ENCODE measurements at regions not wholly inside any gene's neighbourhood (a gene's known extent, or its start where the extent isn't known, plus 50 kb on each side); places are given as distances from the start of the nearest gene placed in this dataset.

DNA sequence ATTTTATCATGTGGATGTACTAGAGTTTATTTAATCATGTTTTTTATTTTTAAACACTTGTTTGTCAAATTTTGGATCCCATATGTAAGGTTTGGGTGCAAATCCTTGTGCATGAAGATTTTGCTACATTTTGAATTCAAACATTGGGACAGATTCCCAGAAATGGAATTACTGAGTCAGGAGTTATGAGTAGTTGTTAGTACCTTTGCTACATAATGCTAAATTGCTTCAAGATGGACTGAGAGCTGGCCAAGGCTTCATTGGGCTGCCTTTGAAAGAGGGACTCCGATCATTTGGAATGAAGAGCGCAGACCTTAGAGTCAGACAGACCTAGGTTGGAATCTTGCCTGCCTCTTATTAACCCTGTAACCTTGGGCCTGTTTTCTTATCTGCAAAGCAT is 154.9 kb upstream of the PWP1 start:
- no peak for DNase-seq

DNA sequence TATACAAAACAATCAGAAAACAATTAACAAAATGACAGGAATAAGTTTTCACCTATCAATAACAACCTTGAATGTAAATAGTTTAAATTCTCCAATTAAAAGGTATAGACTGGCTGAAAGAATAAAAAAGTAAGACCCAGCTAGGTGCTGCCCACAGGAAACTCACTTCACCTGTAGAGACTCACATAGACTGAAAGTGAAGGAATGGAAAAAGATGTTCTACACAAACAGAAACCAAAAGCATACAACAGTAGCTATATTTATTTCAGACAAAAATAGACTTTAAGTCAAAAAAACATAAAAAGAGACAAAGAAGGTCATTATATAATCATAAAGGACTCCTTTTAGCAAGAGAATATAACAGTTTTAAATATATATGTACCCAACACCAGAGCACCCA is 152.4 kb upstream of the PWP1 start:
- DNase-seq: no peak

DNA sequence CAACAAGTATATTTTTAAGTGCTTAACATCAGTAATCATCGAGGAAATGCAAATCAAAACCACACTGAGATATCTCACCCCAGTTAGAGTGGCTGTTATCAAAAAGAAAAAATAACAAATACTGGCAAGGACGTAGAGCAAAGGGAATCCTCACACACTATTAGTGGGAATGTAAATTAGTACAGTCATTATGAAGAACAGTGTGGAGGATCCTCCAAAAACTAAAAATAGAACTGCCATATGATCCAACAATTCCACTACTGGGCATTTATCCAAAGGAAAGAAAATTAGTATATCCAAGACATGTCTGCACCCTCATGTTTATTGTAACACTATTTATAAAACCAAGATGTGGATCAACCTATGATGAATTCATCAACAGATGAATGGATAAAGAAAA is 149.0 kb upstream of the PWP1 start:
- no peak for DNase-seq

DNA sequence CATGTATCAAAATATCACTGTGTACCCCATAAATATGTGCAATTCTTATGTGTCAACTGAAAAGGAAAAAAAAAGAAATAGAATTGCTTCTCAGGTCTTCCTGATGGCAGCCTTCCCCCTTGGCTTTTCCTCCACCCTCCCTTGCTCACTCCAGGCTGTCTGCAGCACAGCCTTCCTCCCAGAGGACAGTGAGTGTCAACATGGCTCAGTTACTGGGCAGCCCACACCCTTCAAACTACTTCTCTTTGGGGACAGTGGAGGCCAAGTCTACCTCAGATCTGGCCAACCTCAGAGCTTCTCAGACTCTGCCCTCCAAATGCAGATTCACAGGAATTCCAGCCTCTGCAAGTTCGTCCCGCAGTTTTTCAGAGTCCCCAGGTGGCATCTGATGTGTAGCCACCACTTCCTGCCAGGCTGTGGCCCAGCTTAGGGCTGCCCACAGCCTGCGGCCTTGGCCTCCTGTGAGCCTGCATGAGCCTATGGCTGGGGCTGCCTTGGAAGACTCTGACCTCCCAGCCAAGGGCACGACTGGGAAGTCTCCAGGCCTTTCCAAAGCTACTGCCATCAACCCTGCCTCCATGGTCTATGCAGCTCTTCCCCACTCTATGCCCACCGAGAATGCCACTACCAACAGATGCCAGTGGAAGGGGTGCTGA is 148.0 kb upstream of the PWP1 start:
- DNase-seq: no peak

DNA sequence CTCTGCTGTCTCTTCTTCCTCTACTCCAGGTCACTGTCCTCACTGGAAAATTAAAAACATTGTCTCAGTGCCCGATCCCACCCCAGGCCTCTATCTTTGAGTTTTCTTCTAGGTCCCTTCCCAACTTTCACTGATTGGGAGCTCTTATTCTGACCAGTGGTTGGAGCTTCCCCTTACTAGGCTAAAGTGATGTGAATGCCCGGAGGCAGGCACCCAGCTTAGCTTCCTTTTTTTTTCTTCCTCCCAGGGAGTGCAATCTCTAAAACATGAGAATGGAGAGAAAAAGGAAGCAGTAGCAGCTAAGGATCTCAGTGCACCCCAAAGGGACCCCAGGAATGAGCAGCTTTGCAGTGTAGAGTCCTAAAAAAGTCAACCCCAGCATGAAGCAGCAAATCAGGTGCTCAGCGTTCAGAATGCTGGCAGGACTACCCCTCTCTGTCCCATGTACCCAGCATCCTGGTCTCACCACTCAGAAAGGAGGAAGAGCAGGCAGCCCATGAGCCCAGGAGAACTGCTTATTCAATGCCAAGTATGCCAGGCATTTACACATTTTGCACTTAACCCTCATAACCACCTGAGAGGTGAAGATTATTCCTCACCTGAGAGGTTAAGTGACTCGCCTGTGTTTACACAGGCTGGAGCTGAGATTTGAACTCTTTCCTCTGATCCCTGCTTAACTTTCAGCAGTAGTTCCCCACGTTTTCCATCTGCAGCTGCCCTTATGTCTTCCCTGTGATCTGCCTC is 146.2 kb upstream of the PWP1 start:
- no peak for DNase-seq

DNA sequence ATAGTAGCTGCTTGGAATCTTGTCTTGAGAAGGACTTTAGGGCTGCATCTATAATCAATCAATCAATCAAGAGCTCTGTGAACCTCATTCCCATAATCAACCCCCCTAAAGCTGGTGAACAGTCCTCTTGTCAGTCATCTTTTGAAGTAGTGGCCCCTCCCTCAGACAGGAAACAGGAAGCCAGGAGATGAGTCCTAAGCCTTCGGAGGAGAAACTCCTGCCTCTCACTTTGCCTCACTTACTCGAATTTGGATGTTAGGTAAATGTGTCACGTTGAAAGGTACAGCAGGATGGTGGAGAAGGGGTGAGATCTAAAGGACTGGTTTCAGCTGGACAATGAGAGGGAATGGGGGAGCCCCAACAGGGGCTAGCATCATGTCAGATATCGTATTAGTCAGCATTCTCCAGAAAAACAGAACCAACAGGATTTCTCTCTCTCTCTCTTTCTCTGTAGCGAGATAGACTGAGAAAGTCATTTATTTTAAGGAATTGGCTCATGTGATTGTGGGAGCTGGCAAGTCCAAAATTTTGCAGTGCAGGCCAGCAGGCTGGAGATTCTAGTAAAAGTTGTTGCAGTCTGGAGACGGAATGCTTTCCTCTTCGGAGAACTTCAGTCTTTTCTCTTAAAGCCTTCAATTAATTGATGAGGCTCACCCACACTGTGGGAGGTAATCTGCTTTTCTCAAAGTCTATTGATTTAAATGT is 144.4 kb upstream of the PWP1 start:
- no peak for DNase-seq

DNA sequence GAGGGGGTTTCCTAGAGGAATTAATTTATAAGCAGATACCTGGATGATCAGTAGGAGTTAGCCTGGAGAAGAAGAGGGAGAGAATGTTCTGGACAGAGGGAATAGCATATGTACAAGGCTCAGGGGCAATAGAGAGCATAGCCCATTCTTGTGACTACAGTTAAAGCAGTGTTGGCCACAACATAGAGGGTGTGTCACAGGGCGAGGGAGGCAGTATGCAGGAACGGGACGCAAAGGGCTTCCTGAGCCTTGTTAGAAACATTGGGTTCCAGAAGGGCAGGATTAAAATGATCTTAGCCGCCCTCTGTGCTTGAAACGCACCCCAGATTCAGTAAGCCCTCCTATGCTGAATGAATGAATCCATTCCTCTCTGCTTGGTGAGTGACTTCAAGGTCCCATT is 142.2 kb upstream of the PWP1 start:
- no peak for DNase-seq

DNA sequence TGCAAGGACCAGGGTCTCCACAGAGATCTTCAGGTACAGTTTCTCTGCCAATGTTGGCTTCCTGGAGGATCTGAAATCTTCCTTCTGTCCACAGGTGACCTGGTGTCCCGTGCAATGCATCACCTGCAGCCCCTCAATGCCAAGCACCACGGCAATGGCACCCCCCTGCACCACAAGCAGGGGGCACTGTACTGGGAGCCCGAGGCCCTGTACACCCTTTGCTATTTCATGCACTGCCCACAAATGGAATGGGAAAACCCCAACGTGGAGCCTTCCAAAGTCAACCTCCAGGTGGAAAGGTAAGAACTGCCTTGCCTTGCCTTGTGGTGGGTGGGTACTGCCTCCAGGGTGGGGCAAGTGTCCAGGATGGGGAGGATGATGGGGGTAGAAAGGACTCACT is 141.8 kb upstream of the PWP1 start:
- DNase-seq: no peak

DNA sequence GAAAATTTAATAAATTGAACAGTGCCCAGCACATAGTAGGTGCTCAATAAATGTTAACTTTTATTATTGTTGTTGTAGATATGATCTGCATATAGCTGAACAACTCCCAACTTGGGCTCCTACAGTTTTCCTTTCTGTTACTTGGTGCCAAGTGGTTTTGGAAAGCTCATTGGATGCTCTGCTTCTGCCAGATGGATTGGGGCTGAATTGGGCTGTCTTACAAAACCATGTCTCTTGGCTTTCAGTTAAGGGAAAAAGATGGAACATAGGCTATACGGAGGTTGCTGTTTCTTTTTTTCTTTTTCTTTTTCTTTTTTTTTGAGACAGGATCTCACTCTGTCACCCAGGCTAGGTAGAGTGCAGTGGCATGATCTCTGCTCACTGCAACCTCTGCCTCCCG is 140.7 kb upstream of the PWP1 start:
- no peak for DNase-seq

DNA sequence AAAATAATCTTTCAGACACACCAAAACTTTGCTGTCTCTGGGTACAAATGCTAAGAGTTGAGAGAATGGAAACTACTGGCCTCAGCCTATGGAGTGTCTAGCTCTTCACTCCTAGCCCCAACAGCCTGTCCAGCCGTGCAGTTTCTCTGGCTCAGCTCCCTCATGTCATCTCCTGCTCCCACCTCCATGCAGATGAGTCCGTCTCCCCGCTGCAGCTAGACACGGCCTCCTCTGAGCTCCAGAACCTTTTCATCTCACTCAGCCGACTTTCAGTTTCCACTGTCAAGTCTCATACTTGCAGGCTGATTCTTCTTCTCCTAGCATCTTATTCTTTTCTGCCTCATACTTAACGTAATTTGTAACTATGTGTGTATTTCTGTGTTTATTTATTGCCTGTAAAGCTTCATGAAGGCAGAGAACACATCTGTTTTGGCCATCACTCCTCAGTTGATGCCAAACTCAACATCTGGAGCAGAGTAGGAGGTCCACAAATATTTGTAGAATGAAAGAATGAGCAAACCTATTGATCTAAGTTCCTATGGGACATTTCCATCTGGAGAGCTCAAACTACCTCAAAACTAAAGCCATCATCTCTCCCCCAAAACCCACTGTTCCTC is 139.8 kb upstream of the PWP1 start:
- DNase-seq: no peak

DNA sequence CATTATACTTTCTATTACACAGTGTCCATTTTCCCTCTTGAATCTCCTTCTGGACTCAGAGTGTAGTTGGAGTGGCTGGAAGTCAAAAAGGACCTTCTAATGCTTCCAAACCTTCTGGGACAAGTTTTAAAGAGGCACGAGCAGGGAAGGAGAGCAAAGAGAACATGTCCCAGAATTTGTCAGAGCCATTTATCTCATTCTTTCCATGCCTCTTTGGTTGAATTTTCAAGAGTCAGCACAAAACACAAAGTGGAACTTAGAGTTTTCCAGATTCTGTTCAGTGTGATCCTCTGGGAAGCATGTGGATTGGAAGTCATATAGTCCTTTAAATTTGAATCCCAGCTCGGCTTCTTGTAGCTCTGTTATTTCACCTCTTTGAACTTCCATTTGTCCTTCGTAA is 138.2 kb upstream of the PWP1 start:
- DNase-seq: no peak

DNA sequence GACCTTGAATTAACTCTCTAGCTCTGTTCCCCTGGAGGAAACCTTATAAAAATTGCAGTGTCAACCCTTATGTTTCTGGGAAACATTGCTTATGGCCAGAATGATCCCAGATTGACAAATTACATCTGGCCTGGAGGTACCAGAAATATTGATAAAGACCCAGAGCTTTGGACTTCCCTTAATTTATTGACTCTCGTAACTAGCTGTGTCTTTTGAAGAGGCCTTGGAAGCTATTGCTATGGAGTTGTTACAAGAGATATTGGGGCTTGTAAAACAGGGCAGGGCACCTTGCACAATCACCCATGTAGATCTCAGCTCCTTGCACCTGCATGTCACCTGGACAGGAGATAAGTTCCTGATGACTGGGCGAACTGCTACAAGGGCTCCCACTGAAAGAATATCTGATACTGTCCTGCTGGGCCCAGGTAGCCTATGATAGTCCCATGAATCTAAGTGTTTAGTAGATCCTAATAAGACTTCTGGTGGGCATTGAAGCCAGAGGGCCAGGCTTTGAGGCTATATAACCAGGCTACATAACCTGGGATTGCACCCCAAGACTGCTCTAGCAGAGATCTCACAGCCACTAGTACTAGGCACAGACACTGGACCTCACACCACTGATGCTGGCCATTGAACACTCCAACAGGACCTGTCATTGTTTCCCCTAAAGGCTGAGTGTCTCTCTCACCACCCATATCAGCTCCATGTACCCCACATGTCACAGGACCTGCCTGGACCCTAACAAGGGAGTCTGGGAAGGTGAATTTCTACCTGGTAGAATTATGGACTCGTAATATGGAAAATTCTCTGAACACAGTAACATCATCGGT is 135.7 kb upstream of the PWP1 start:
- no peak for DNase-seq

DNA sequence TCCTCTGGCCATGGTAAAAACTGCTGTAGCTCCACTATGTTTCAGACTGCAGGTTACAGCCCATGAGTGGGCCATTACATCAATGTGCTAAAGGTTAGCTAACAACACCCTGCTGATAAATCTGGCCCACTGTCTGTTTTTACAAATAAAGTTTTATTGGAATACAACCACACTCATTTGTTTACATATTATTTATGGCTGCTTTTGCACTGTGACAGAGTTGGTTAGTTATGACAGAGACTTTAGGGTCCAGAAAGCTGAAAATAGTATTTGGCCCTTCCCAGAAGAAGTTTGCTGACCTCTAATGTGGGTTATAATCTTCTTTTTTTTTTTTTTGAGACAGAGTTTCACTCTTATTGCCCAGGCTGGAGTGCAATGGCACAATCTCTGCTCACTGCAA is 134.2 kb upstream of the PWP1 start:
- no peak for DNase-seq

DNA sequence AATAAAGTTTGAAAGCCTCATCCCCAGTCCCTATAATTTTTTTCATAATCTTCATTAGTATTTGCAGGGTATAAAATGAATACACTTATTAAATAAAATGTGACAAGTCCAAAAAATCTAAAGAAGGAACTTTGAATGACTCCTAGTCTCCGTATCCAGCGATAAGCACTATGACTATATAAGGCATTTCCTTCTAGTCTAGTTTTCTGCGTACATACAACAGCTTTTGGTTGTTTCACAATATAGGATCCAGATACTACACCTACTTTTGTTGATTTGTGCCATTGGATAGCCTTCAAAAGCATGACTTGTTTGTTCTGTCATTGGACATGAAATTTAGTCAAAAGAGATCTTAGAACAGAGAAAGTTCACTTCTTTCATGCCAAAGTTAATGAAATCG is 133.3 kb upstream of the PWP1 start:
- no peak for DNase-seq

DNA sequence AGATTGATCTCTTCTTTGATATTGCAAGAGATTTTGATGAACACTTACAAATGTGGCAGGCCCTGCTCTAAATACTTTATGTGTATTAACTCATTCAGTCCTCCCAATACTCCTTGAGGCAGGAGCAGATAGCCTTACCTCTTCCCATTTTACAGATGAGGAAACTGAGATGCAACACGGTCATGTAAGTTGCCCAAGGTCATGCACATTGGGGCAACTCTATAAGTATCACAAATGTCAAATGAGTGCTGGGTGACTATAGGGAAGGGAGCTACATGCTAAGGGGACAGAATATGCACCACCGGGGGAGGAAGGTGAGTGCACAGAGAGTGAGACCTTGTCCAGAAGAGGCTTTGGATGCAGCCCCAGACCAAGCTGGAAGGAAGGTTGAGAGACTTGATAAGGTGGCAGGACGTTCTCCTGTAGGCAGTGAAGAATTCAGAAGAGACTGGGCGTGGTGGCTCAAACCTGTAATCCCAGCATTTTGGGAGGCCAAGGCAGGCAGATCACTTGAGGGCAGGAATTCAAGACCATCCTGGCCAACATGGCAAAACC is 132.3 kb upstream of the PWP1 start:
- DNase-seq: no peak

DNA sequence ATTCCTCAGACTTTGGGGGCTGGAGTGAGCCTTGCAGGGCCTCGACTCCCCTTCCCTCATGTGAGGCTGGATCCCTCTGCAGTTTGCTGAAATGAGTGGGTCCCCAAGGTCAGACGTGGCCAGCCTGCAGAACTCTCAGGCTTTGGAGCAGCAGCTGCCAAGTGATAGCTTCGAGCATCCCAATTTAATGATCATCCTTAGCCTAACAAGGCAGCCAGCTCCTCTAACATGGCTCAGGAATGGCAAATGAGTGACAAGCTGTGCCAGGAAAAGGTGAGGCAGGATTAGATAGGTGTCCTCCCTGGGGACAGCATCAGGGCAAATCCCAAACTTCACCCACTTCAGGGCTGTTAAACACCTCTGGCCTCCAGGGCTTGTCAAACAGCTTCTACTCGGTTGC is 130.7 kb upstream of the PWP1 start:
- DNase-seq: no peak

DNA sequence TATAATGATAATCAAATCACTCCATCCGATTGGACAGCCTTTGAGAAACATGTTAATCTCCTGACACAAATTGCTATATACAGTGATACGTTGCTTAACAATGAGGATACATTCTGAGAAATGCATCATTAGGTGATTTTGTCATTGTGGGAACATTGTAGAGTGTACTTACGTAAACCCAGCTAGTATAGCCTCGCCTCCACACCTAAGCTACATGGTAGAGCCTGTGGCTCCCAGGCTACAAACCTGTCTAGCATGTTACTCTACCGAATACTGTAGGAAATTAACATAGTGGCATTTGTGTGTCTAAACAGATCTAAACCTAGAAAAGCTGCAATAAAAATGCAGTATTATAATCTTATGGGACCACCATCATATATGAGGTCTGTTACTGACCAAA is 128.6 kb upstream of the PWP1 start:
- DNase-seq: no peak

DNA sequence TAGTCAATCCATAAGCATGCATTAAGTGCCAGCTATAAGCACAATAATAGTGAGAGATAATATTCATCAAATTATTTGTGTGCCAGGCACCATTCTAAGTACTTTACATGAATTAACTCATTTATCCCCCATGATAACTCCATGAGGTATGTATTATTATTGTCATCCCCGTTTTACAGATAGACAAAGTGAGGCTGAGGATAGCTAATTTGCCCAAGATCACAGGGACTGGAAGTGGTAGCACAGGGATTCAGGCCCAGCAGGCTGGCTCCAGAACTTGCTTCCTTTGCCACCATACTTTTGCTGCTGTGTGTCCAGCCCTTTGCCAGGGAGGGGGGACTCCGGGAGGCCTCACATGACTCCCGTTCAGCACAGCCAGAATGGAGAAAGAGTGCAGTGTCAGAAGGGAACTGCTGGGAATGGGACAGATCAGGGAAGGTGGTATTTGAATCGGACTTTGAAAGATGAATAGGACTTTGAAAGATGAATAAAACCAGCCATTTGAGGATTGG is 128.0 kb upstream of the PWP1 start:
- no peak for DNase-seq

DNA sequence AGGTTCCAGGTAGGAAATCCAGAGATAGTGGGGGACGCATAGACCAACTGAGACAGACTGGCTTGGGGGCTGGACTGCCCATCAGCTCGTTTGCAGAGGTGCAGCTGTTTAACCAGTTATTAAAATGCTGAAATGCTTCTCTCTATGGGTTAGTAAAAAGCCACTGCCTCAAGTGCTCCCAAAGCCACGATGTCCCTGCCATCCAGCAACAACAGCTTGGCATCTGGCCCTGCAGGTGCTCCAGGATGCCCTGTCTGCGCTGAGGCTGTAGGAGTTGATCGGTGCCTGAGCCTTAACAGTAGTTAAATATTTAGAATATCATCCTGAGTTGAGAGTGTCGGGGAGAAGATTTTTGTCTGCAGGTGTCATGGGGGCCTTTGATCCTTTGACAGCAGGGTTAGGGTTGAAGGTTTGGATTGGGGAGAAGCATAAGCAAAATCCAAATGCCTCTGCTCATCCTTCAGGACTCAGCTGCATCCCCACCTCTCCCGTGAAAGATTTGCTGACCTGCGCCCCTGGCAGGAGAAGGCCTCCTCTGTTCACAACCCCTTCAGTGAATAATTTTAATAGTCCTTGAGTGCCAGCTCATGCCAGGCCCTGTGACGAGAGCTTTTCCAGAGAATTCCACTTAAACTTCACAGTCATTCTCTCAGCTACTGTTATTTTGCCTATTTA is 127.3 kb upstream of the PWP1 start:
- DNase-seq: no peak

DNA sequence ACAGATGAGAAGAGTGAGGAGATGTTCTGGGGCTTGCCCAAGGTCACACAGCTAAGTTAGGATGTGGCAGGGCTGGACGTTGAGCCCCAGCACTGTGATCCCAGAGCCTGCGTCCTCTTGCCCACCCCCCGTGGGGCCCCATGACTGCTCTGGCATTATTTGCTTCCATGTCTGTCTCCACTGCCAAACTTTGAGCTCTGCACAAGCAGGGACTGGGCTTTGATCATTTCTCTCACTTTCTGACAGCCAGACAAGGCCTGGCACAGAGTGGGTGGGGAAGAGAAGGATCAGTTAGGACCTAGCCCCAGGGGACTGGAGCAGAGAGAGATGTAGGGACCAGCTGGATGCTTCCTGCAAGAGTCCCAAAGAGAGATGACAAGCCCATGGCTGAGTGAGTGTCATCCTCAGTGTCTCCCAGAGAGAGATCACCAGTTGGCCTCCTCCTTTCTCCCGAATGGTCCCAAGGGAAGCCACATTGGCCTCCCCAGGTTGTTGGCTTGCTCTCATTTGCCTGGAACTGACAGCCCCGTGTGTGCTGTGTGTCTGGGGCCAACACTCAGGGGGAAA is 126.7 kb upstream of the PWP1 start:
- no peak for DNase-seq

DNA sequence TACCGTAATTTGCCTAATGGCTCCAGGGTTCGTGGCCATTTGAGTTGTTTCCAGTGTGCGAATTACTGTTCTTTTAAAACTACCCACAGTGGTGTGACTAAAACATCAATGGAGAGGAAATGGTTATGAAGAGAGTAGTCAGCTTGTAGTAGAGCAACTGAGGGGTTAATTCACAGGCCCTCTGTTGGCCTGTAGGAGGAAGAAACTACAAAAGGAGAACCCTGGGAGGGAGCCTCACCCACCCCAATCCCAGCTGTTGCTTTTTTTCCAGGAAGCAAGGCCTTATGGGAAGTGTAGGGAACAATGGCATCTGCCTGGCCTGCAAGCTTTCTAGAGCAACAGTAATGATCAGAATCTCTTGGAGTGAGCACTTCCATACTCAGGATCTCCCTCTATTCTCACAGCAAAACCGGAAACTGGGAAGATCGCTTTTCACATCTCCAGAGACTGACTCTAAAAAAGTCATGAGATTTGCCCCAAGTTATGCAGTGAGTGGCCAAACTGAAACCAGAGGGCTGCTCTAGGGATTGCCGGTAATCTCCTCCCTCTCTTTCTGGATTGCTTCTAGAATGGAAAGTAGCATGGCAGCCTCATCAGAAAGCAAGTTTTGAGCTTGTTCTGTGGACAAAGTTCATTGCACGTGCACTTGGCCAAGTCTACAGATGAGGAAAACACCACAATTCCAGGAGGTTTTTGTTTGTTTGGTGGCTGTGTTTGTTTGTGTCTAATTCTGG is 125.3 kb upstream of the PWP1 start:
- no peak for DNase-seq
